Testis (tissue), 2 donors: ENCODE measurements at regions not wholly inside any gene's neighbourhood (a gene's known extent, or its start where the extent isn't known, plus 50 kb on each side); places are given as distances from the start of the nearest gene placed in this dataset.

Experiments used
- DNase-seq: peaks from one replicate; pipeline ENCODE4 v3.0.0-alpha.2; 2019
- H3K27ac ChIP-seq, 2 donors: fragments of 200-600 bp; sonication (generic); one replicate each; pipeline ENCODE4 v1.5.1; 2019
- H3K27me3 ChIP-seq: fragments of 200-600 bp; sonication (generic); one replicate; pipeline ENCODE4 v1.5.1; 2019
- H3K36me3 ChIP-seq: fragments of 200-600 bp; sonication (generic); one replicate; pipeline ENCODE4 v1.5.1; 2017; ENCODE audit warnings: low read depth; ENCODE audit errors: missing control alignments
- H3K4me1 ChIP-seq: fragments of 200-600 bp; sonication (generic); one replicate; pipeline ENCODE4 v1.5.1; 2019
- H3K4me3 ChIP-seq, 2 donors: fragments of 200-600 bp; sonication (generic); one replicate each; pipeline ENCODE4 v1.5.1; 2017 to 2019
- H3K9me3 ChIP-seq: fragments of 200-600 bp; sonication (generic); one replicate; pipeline ENCODE4 v1.5.1; 2017
- POLR2A ChIP-seq: fragments of 450-650 bp; IDR thresholded peaks from one replicate; pipeline ENCODE4 v1.6.1; 2017; ENCODE audit warnings: antibody characterized with exemption, mild to moderate bottlenecking, moderate library complexity
- WGBS, 2 donors: methylation state at CpG; one replicate each; pipeline ENCODE4 v1.1.5; 2018; 5-methylcytosine and 5-hydroxymethylcytosine counted together
- intact Hi-C: fragments of 100-400 bp; cut with DNase I; formaldehyde crosslinking; loops from one replicate; pipeline ENCODE4 v1.15.1; 2023; ENCODE audit warnings: low total_unique reads
- TF ChIP-seq, protein P1 (sequence below), 3 experiments: fragments of 450-650 bp in 2 of 3; fragments of 200-600 bp in 1 of 3; sonication (generic) in 1 of 3; IDR thresholded peaks; one replicate each; pipeline ENCODE4 v1.5.1; 2016 to 2019; ENCODE audit warnings: antibody characterized with exemption in 3 of 3, mild to moderate bottlenecking in 2 of 3, moderate library complexity in 1 of 3

DNA sequence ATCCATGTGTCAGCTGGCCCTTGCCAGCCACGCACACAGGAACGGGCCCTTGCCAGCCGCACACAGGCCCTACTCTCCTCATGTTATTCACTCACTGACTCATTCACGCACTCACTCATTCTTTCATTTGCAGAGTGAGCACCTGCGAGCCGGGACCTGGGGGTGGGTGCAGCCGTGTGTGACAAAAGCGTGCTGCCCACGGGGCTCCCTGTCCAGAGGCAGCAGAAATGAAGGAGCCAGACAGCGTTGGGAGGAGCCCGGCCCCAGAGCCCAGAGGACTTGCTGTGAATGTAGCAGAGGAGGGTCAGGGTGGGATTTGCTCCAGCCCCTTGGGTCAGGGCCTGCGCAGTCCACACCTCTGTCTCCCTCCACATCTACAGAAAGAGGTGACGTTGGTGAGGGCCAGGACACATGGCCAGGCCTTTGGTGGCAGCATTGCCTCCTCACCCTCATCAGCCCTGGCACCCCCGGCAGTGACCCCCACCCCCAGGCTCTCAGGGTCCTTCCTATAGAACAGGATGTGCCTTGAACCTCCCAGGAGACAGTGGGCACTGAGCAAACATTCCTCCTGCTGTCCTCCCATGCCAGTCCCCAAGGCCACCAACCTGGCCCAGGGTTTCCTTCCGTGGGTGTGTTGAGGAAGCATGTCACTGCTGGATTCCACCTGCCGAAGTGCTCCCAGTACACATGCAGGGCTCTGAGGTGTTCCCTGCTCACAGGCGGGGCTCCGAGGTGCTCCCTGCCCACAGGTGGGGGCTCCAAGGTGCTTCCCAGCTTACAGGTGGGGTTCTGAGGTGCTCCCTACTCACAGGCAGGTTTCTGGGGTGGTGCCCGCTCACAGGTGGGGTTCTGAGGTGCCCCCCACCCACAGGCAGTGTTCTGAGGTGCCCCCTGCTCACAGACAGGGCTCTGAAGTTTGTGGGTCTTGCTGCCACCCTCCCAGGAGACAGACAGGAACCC is 105.7 kb downstream of the HMX1 start:
- TF ChIP-seq POLR2A = no peak
- TF ChIP-seq, protein P1, sequence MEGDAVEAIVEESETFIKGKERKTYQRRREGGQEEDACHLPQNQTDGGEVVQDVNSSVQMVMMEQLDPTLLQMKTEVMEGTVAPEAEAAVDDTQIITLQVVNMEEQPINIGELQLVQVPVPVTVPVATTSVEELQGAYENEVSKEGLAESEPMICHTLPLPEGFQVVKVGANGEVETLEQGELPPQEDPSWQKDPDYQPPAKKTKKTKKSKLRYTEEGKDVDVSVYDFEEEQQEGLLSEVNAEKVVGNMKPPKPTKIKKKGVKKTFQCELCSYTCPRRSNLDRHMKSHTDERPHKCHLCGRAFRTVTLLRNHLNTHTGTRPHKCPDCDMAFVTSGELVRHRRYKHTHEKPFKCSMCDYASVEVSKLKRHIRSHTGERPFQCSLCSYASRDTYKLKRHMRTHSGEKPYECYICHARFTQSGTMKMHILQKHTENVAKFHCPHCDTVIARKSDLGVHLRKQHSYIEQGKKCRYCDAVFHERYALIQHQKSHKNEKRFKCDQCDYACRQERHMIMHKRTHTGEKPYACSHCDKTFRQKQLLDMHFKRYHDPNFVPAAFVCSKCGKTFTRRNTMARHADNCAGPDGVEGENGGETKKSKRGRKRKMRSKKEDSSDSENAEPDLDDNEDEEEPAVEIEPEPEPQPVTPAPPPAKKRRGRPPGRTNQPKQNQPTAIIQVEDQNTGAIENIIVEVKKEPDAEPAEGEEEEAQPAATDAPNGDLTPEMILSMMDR (IDR thresholded peaks at IDR 0.05) = no peak

DNA sequence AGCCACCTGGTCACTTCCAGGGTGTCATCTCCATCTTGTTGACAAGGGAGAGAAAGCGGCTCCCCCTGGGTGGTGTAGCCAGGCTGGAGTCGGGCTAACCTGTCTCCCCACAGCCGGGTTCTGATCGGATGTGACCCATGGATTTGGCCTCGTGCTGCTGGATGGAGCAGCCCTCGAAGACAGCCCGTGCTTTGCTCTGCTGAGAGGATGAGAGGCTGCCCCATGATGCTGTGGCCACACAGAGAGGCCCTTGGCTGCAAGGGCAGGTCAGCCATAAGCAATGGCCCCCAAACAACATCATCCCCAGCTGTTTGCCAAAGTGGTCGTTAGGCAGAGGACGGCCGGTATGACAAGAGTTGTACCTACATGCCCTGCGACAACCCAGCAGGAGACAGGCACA is 106.6 kb downstream of the HMX1 start:
- H3K27me3 ChIP-seq = no peaks in the 10 kb centered on the region
- no peak for TF ChIP-seq POLR2A
- TF ChIP-seq, protein P1 (IDR thresholded peaks at IDR 0.05) = no peak
- no peaks in the 10 kb centered on the region for H3K36me3 ChIP-seq
- no peaks in the 10 kb centered on the region for H3K9me3 ChIP-seq
- intact Hi-C loops = no loop called here
- H3K4me1 ChIP-seq = no peaks in the 10 kb centered on the region
- H3K27ac ChIP-seq = no peak overlapping the region
- no peak overlapping the region for H3K4me3 ChIP-seq
- DNase-seq = no peak
- WGBS, 2 donors = 40 to 91% methylated on average over 1 to 11 of the region's 11 CpGs

More for the DNA sequence above, 105.7 kb downstream of the HMX1 start:
- no peak overlapping the region for H3K27ac ChIP-seq
- WGBS, 2 donors = 79 to 83% methylated on average over 11 to 19 of the region's 19 CpGs
- H3K9me3 ChIP-seq = no peaks in the 10 kb centered on the region
- no peak overlapping the region for H3K4me3 ChIP-seq
- H3K27me3 ChIP-seq = no peaks in the 10 kb centered on the region
- intact Hi-C loops = no loop called here
- H3K4me1 ChIP-seq = no peaks in the 10 kb centered on the region
- DNase-seq = no peak
- H3K36me3 ChIP-seq = no peaks in the 10 kb centered on the region

GRCh38 chr4:8763966-8764901 is 107.4 kb downstream of the HMX1 start:
- H3K36me3 ChIP-seq = no peaks in the 10 kb centered on the region
- DNase-seq = no peak
- H3K27me3 ChIP-seq = no peaks in the 10 kb centered on the region
- intact Hi-C loops = no loop called here
- no peak overlapping the region for H3K4me3 ChIP-seq
- TF ChIP-seq, protein P1 (IDR thresholded peaks at IDR 0.05) = no peak
- TF ChIP-seq POLR2A = no peak
- no peak overlapping the region for H3K27ac ChIP-seq
- 74 to 83% methylated on average over 33 to 35 of the region's 35 CpGs for WGBS, 2 donors
- no peaks in the 10 kb centered on the region for H3K9me3 ChIP-seq
- H3K4me1 ChIP-seq = no peaks in the 10 kb centered on the region

DNA sequence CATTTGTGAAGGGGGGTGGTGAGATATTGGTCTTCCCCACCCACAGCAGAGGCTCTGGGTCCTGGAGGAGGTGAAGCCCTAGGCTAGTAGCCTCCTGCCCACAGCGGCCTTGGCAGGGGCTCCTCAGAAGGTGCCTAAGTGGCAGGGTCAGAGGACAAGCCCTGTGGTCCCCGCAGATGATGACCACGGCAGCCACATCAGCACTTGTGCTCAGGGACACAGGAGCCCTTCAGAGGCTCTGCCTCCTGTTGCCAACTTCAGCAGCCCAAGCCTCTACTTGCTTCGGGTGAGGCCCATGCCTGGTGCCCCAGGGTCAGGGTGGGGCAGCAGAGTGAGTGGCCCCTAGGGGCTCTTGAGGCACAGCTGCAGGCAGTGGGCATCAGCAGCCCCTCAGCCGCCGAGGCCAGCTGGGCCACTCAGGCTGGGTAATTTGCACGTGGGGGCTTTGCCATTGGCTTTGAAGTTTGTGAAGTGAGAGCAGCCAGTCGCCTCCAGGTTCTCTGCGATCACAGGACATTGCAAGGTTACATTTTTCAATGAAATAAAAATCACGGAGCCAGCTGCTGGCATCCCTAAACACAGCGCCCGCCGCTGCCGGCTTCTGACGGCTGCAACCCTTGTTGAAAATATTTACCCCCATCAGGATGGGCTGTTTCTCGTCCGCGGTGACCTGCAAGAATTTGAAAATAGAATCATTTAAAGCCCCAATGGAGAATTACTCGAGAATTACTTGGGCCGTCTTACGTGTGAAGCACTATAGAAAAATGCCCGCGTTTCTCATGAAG is 108.5 kb downstream of the HMX1 start:
- H3K4me3 ChIP-seq = no peak overlapping the region
- no peak for TF ChIP-seq POLR2A
- TF ChIP-seq, protein P1 (IDR thresholded peaks at IDR 0.05) = no peak
- H3K4me1 ChIP-seq = no peaks in the 10 kb centered on the region
- H3K27me3 ChIP-seq = no peaks in the 10 kb centered on the region
- H3K9me3 ChIP-seq = no peaks in the 10 kb centered on the region
- no peak for DNase-seq
- no peak overlapping the region for H3K27ac ChIP-seq
- H3K36me3 ChIP-seq = no peaks in the 10 kb centered on the region
- WGBS, 2 donors = 83 to 90% methylated on average over 20 to 21 of the region's 23 CpGs
- intact Hi-C loops = no loop called here
